ENCODE measurements at regions not wholly inside any gene's neighbourhood (a gene's known extent, or its start where the extent isn't known, plus 50 kb on each side); places are given as distances from the start of the nearest gene placed in this dataset.
A peak's percentile ranks its signal among the peaks of the same experiment; 100 is the strongest.

- DNase-seq (ENCODE audit: low read depth in 2 of 3, low spot score in 2 of 3), result no peak
Observed at GRCh38 chr13:76160961-76161925, 525.1 kb downstream of the LMO7 start.

- no peak for DNase-seq (ENCODE audit: low read depth in 2 of 3, low spot score in 2 of 3)
Observed at GRCh38 chr13:76160506-76160905, 524.4 kb downstream of the LMO7 start.

GRCh38 chr13:76157926-76158325 is 521.8 kb downstream of the LMO7 start:
- DNase-seq (ENCODE audit: low read depth in 2 of 3, low spot score in 2 of 3), result no peak

- DNase-seq (ENCODE audit: low read depth in 2 of 3, low spot score in 2 of 3), result no peak
Observed at GRCh38 chr13:76153239-76153638, 517.1 kb downstream of the LMO7 start.

- DNase-seq (ENCODE audit: low read depth in 2 of 3, low spot score in 2 of 3), result no peak
Observed at GRCh38 chr13:76148926-76149325, 512.8 kb downstream of the LMO7 start.

- no peak for DNase-seq (ENCODE audit: low read depth in 2 of 3, low spot score in 2 of 3)
Observed at GRCh38 chr13:76148374-76148773, 512.2 kb downstream of the LMO7 start.

- no peak for DNase-seq (ENCODE audit: low read depth in 2 of 3, low spot score in 2 of 3)
Observed at GRCh38 chr13:76132532-76132931, 496.4 kb downstream of the LMO7 start.

GRCh38 chr13:76131551-76131950 is 495.4 kb downstream of the LMO7 start:
- no peak for DNase-seq (ENCODE audit: low read depth in 2 of 3, low spot score in 2 of 3)

GRCh38 chr13:76129305-76130000 is 493.3 kb downstream of the LMO7 start:
- DNase-seq (ENCODE audit: low read depth in 2 of 3, low spot score in 2 of 3), result no peak

- DNase-seq (ENCODE audit: low read depth in 2 of 3, low spot score in 2 of 3), result no peak
Observed at GRCh38 chr13:76127922-76128321, 491.8 kb downstream of the LMO7 start.

GRCh38 chr13:76123548-76123947 is 487.4 kb downstream of the LMO7 start:
- no peak for DNase-seq (ENCODE audit: low read depth in 2 of 3, low spot score in 2 of 3)

GRCh38 chr13:76116751-76117360 is 480.7 kb downstream of the LMO7 start:
- DNase-seq (ENCODE audit: low read depth in 2 of 3, low spot score in 2 of 3), result no peak

GRCh38 chr13:76106763-76107162 is 470.6 kb downstream of the LMO7 start:
- no peak for DNase-seq (ENCODE audit: low read depth in 2 of 3, low spot score in 2 of 3)

- no peak for DNase-seq (ENCODE audit: low read depth in 2 of 3, low spot score in 2 of 3)
Observed at GRCh38 chr13:76094645-76095044, 458.5 kb downstream of the LMO7 start.

- peak in 2 of 3 donors; percentile 3 to 7 for DNase-seq (ENCODE audit: low read depth in 2 of 3, low spot score in 2 of 3)
Observed at GRCh38 chr13:76091076-76091475, 454.9 kb downstream of the LMO7 start.

- peak in 1 of 3 donors; percentile 0 for DNase-seq (ENCODE audit: low read depth in 2 of 3, low spot score in 2 of 3)
Observed at GRCh38 chr13:76086729-76087128, 450.6 kb downstream of the LMO7 start.

- no peak for DNase-seq (ENCODE audit: low read depth in 2 of 3, low spot score in 2 of 3)
Observed at GRCh38 chr13:76067850-76068249, 431.7 kb downstream of the LMO7 start.

GRCh38 chr13:76053181-76053580 is 417.1 kb downstream of the LMO7 start:
- DNase-seq (ENCODE audit: low read depth in 2 of 3, low spot score in 2 of 3), result no peak

GRCh38 chr13:76049376-76049746 is 413.2 kb downstream of the LMO7 start:
- DNase-seq (ENCODE audit: low read depth in 2 of 3, low spot score in 2 of 3), result no peak

GRCh38 chr13:76048675-76049375 is 412.7 kb downstream of the LMO7 start:
- DNase-seq (ENCODE audit: low read depth in 2 of 3, low spot score in 2 of 3), result no peak

- DNase-seq (ENCODE audit: low read depth in 2 of 3, low spot score in 2 of 3), result no peak
Observed at GRCh38 chr13:76048131-76048530, 412.0 kb downstream of the LMO7 start.

Measured in hematopoietic multipotent progenitor cell (in vitro differentiated cells).